Mesothelial cell of epicardium (in vitro differentiated cells): ENCODE measurements at regions not wholly inside any gene's neighbourhood (a gene's known extent, or its start where the extent isn't known, plus 50 kb on each side); places are given as distances from the start of the nearest gene placed in this dataset.

Experiments
- DNase-seq, 2 experiments: peaks; one replicate each; pipeline ENCODE4 v3.0.0; 2021; ENCODE audit warnings: low spot score in 2 of 2; ENCODE audit not compliant: unreplicated experiment in 2 of 2
- H3K27ac Mint-ChIP-seq: 2 replicates; pipeline ENCODE4 v1.8.0; 2021; ENCODE audit warnings: mixed read lengths
- H3K27me3 Mint-ChIP-seq: 2 replicates; pipeline ENCODE4 v1.8.0; 2021; ENCODE audit warnings: low read depth, mixed read lengths
- H3K36me3 Mint-ChIP-seq: 2 replicates; pipeline ENCODE4 v1.8.0; 2021; ENCODE audit warnings: mixed read lengths
- H3K4me1 Mint-ChIP-seq: 2 replicates; pipeline ENCODE4 v1.8.0; 2021; ENCODE audit warnings: mixed read lengths
- H3K4me3 Mint-ChIP-seq: 2 replicates; pipeline ENCODE4 v1.8.0; 2021; ENCODE audit warnings: mild to moderate bottlenecking, moderate library complexity, mixed read lengths
- H3K9me3 Mint-ChIP-seq: 2 replicates; pipeline ENCODE4 v1.8.0; 2021; ENCODE audit warnings: mixed read lengths
- TF ChIP-seq, protein P1 (sequence below): fragments of 200-600 bp; sonication (generic); IDR thresholded peaks from one replicate; pipeline ENCODE4 v1.5.0; 2021; ENCODE audit warnings: antibody characterized with exemption; ENCODE audit not compliant: unreplicated experiment

DNA sequence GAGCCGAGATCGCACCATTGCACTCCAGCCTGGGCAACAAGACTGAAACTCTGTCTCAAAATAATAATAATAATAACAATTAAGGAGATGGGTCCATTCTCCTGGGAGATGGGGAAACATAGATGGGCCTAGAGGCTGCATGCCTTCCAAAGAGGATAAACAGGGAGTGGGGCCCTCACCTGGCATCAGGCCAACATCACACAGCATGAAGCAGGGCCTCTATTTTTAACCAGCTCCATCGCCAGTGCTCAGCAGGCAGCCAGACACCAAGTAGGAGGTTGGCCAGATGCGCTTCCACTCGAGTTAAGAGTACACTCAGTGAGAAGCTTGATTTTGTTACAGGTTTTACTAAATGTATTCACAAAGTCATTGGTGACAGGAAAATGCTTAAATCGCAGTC is 352.0 kb downstream of the RRAGC start:
- no peak overlapping the region for H3K27ac Mint-ChIP-seq
- no peak overlapping the region for H3K4me3 Mint-ChIP-seq
- TF ChIP-seq, protein P1, sequence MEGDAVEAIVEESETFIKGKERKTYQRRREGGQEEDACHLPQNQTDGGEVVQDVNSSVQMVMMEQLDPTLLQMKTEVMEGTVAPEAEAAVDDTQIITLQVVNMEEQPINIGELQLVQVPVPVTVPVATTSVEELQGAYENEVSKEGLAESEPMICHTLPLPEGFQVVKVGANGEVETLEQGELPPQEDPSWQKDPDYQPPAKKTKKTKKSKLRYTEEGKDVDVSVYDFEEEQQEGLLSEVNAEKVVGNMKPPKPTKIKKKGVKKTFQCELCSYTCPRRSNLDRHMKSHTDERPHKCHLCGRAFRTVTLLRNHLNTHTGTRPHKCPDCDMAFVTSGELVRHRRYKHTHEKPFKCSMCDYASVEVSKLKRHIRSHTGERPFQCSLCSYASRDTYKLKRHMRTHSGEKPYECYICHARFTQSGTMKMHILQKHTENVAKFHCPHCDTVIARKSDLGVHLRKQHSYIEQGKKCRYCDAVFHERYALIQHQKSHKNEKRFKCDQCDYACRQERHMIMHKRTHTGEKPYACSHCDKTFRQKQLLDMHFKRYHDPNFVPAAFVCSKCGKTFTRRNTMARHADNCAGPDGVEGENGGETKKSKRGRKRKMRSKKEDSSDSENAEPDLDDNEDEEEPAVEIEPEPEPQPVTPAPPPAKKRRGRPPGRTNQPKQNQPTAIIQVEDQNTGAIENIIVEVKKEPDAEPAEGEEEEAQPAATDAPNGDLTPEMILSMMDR = no peak
- no peaks in the 10 kb centered on the region for H3K36me3 Mint-ChIP-seq
- no peaks in the 10 kb centered on the region for H3K9me3 Mint-ChIP-seq
- no peak for DNase-seq
- peaks cover 12% of the 10 kb centered on the region for H3K4me1 Mint-ChIP-seq
- peaks cover 96% of the 10 kb centered on the region for H3K27me3 Mint-ChIP-seq

DNA sequence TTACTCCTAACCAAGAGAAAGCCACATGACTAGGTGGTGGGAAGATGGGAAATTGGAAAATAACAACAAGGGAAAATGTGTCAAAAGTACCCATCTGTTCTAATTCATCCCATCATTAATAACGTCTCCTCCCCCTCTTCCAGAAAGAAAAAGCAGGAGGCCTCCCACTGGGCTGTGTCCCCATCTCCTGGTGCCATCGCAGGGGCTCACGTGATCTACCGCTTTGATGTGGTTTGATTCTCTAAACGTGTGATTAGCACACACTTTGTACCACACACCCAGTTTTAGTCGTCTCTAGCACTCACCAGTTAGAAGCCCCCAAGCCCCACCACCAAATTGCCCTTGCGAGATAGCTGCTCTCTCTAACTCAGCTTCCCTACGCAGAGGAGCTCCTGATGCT is 353.6 kb downstream of the RRAGC start:
- Mint-ChIP-seq H3K4me1 (peaks cover 12% of the 10 kb centered on the region), H3K27ac (no peak overlapping the region), H3K4me3 (no peak overlapping the region), H3K27me3 (peaks cover 95% of the 10 kb centered on the region), H3K9me3 (no peaks in the 10 kb centered on the region), H3K36me3 (no peaks in the 10 kb centered on the region)
- DNase-seq = no peak
- TF ChIP-seq, protein P1 = no peak

DNA sequence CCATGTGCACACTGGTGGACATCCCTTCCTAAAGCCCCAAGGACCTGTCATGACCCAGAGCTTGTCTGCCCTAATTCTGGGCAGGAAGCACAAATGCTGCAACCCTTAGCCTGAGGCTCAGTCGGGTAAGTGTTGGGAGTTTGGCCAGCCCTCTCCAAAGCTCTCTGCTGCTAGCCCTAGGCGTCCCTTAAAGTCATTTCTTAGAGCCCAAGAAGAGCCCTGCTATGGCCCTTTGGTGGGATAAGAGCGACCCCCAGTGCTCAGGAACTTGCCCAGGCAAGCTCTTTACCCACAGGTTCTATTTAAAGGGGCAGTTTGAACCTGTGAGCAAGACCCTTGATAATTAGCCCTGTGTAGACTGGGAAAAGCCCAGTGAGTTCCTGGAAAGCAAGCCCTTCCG is 356.8 kb downstream of the RRAGC start:
- TF ChIP-seq, protein P1 = no peak
- no peak overlapping the region for H3K4me3 Mint-ChIP-seq
- no peaks in the 10 kb centered on the region for H3K36me3 Mint-ChIP-seq
- no peak overlapping the region for H3K27ac Mint-ChIP-seq
- peaks cover 97% of the 10 kb centered on the region for H3K27me3 Mint-ChIP-seq
- DNase-seq = no peak
- no peaks in the 10 kb centered on the region for H3K4me1 Mint-ChIP-seq
- H3K9me3 Mint-ChIP-seq = no peaks in the 10 kb centered on the region

DNA sequence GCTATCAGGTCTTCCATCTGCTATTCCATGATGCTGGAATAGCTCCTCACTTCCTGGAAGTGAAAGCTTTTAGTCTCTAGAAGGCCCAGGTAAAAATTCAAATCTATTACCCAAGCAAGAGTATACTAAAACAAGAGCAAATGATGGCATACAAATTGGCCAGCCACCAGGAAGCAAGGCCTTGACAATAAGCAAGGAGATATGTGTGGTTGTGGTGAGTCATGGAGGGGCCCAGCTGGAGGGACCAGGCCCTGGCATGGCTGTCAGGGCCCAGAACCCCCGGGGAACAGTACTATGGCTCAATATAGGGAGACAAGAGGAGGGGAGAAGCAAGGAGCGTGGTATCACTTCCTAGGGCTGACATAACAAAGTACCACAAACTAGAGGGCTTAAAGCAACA is 358.7 kb downstream of the RRAGC start:
- no peak overlapping the region for H3K4me3 Mint-ChIP-seq
- TF ChIP-seq, protein P1 = no peak
- H3K4me1 Mint-ChIP-seq = no peaks in the 10 kb centered on the region
- no peaks in the 10 kb centered on the region for H3K36me3 Mint-ChIP-seq
- H3K27ac Mint-ChIP-seq = no peak overlapping the region
- H3K27me3 Mint-ChIP-seq = peaks cover 97% of the 10 kb centered on the region
- H3K9me3 Mint-ChIP-seq = no peaks in the 10 kb centered on the region
- no peak for DNase-seq

DNA sequence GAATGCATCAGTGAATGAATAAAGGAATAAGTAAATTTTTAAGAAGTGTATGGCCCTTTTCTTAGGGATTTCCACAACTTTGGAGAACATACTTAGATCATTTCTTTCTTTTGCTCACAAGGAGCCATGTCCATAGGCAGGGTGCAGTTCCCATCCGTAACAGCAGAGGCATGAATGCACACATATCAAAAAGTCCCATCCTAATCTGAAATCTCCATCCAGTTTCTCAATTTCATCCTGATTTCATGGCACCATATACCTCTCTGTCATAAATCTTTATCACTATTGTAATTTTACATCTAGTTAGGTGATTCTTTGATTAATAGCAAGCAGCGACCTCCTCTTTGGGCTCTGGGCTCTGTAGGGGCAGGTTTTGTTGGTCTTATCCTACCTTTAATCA is 359.2 kb downstream of the RRAGC start:
- no peak for DNase-seq
- TF ChIP-seq, protein P1 = peak; percentile 54
- Mint-ChIP-seq H3K4me3 (no peak overlapping the region), H3K27me3 (peaks cover 96% of the 10 kb centered on the region), H3K27ac (no peak overlapping the region), H3K36me3 (no peaks in the 10 kb centered on the region), H3K4me1 (no peaks in the 10 kb centered on the region), H3K9me3 (no peaks in the 10 kb centered on the region)

DNA sequence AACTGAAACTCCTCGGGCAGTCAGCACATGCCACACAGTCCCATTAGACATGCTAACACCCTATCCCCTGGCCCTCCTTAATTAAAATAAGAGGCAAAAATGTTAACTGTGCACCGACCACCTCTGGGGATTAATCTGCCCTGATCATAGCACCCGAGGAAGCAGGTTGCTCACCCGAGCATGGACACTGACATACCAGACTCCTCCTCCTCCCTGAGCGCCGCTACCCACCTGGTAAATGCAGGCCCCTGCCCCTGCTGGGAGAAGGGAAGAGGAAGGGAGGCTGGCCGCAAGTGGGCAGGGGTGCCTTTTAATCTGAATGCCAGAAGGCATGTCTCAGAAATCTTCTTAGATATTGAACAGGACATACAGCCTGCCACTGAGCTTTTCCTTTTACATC is 360.9 kb downstream of the RRAGC start:
- H3K27me3 Mint-ChIP-seq = peaks cover 94% of the 10 kb centered on the region
- H3K4me3 Mint-ChIP-seq = no peak overlapping the region
- DNase-seq = no peak
- H3K4me1 Mint-ChIP-seq = no peaks in the 10 kb centered on the region
- TF ChIP-seq, protein P1 = no peak
- H3K9me3 Mint-ChIP-seq = no peaks in the 10 kb centered on the region
- H3K27ac Mint-ChIP-seq = no peak overlapping the region
- H3K36me3 Mint-ChIP-seq = no peaks in the 10 kb centered on the region
